GM19240 (cell line): ENCODE measurements at regions not wholly inside any gene's neighbourhood (a gene's known extent, or its start where the extent isn't known, plus 50 kb on each side); places are given as distances from the start of the nearest gene placed in this dataset.

Experiments used
- DNase-seq: peaks from one replicate; pipeline ENCODE4 v3.0.0; 2011; ENCODE audit warnings: low spot score; ENCODE audit not compliant: insufficient read length

GRCh38 chr3:28947061-28947460 is 333.8 kb upstream of the RBMS3 start:
- DNase-seq, result no peak

- no peak for DNase-seq
Observed at GRCh38 chr3:28947751-28948150, 333.1 kb upstream of the RBMS3 start.

- DNase-seq, result no peak
Observed at GRCh38 chr3:28948685-28949084, 332.2 kb upstream of the RBMS3 start.

GRCh38 chr3:28949580-28949979 is 331.3 kb upstream of the RBMS3 start:
- DNase-seq, result no peak

GRCh38 chr3:28950614-28951013 is 330.3 kb upstream of the RBMS3 start:
- DNase-seq, result no peak

- DNase-seq, result no peak
Observed at GRCh38 chr3:28951772-28952556, 328.9 kb upstream of the RBMS3 start.

- no peak for DNase-seq
Observed at GRCh38 chr3:28958656-28959055, 322.2 kb upstream of the RBMS3 start.

- DNase-seq, result no peak
Observed at GRCh38 chr3:28971156-28971555, 309.7 kb upstream of the RBMS3 start.

GRCh38 chr3:28972921-28973320 is 307.9 kb upstream of the RBMS3 start:
- no peak for DNase-seq

GRCh38 chr3:28973609-28974008 is 307.3 kb upstream of the RBMS3 start:
- DNase-seq, result no peak

- DNase-seq, result no peak
Observed at GRCh38 chr3:28978092-28978491, 302.8 kb upstream of the RBMS3 start.

GRCh38 chr3:28980131-28980530 is 300.7 kb upstream of the RBMS3 start:
- no peak for DNase-seq

GRCh38 chr3:28980631-28981030 is 300.2 kb upstream of the RBMS3 start:
- no peak for DNase-seq

- no peak for DNase-seq
Observed at GRCh38 chr3:28982906-28983305, 298.0 kb upstream of the RBMS3 start.

GRCh38 chr3:28986922-28987321 is 293.9 kb upstream of the RBMS3 start:
- no peak for DNase-seq

- DNase-seq, result no peak
Observed at GRCh38 chr3:28989646-28990089, 291.2 kb upstream of the RBMS3 start.

GRCh38 chr3:28994161-28994905 is 286.5 kb upstream of the RBMS3 start:
- no peak for DNase-seq

- DNase-seq, result peak; percentile 15
Observed at GRCh38 chr3:29004885-29005599, 275.8 kb upstream of the RBMS3 start.

- DNase-seq, result no peak
Observed at GRCh38 chr3:29005862-29006261, 275.0 kb upstream of the RBMS3 start.

- no peak for DNase-seq
Observed at GRCh38 chr3:29011441-29011840, 269.4 kb upstream of the RBMS3 start.

- no peak for DNase-seq
Observed at GRCh38 chr3:29011966-29012365, 268.9 kb upstream of the RBMS3 start.

GRCh38 chr3:29022976-29023375 is 257.9 kb upstream of the RBMS3 start:
- DNase-seq, result no peak
